H1 (cell line): ENCODE measurements at regions not wholly inside any gene's neighbourhood (a gene's known extent, or its start where the extent isn't known, plus 50 kb on each side); places are given as distances from the start of the nearest gene placed in this dataset.

Source experiments
- CTCF ChIA-PET: fragments of 300-600 bp; sonication (Branson Sonifier 250); formaldehyde crosslinking; loops from one replicate; lab custom pipeline; 2021; ENCODE audit not compliant: partially characterized antibody; lab: Charles Lee
- POLR2A ChIA-PET: fragments of 300-600 bp; sonication (Branson Sonifier 250); formaldehyde crosslinking; loops from one replicate; lab custom pipeline; 2021; ENCODE audit warnings: inconsistent platforms; ENCODE audit not compliant: partially characterized antibody; lab: Charles Lee
- DNase-seq, 2 experiments: peaks; one replicate each; pipeline versions ENCODE4 v3.0.0 to v3.0.0-alpha.2; 2010 to 2022; ENCODE audit warnings: low spot score in 2 of 2, low read depth in 1 of 2, mixed read lengths in 1 of 2
- FAIRE-seq: peaks from 2 replicates; lab custom pipeline; 2011; peaks lifted over from hg19 to GRCh38; lab: Jason Lieb, UNC
- H2AFZ ChIP-seq: 2 replicates; pipeline ENCODE4 v1.8.1; 2012; ENCODE audit warnings: low read length, inconsistent platforms
- H2AK5ac ChIP-seq: 2 replicates; pipeline ENCODE4 v1.6.1; 2013; ENCODE audit warnings: low read depth, low read length
- H2BK120ac ChIP-seq: replicated peaks from 2 replicates; pipeline ENCODE3; 2013; ENCODE audit warnings: low read depth, low read length, inconsistent platforms
- H2BK12ac ChIP-seq: 2 replicates; pipeline ENCODE4 v1.6.1; 2013; ENCODE audit warnings: low read depth, low read length
- H2BK15ac ChIP-seq: 2 replicates; pipeline ENCODE4 v1.6.1; 2013; ENCODE audit warnings: low read length
- H2BK20ac ChIP-seq: 2 replicates; pipeline ENCODE4 v1.6.1; 2013; ENCODE audit warnings: low read length
- H2BK5ac ChIP-seq: 2 replicates; pipeline ENCODE4 v1.6.1; 2013; ENCODE audit warnings: low read depth, low read length
- H3K14ac ChIP-seq: 2 replicates; pipeline ENCODE4 v1.6.1; 2013; ENCODE audit warnings: inconsistent platforms; ENCODE audit not compliant: insufficient read length
- H3K18ac ChIP-seq: 2 replicates; pipeline ENCODE4 v1.6.1; 2013; ENCODE audit warnings: low read length; ENCODE audit errors: extremely low read depth
- H3K23ac ChIP-seq: 2 replicates; pipeline ENCODE4 v1.6.1; 2013; ENCODE audit warnings: inconsistent platforms; ENCODE audit not compliant: insufficient read length
- H3K23me2 ChIP-seq: 2 replicates; pipeline ENCODE4 v1.6.1; 2013; ENCODE audit warnings: low read depth, low read length
- H3K27ac ChIP-seq: 2 replicates; pipeline ENCODE4 v1.6.1; 2011; ENCODE audit warnings: low read depth, low read length, inconsistent platforms
- H3K27me3 ChIP-seq, 4 experiments: replicated peaks in 1 of 4; 1 replicate in 1 of 4; 2 replicates in 3 of 4; pipeline versions ENCODE4 v1.6.1 to v1.8.1; 2011 to 2013; ENCODE audit warnings: low read length in 3 of 4, mild to moderate bottlenecking in 3 of 4, inconsistent platforms in 2 of 4, mixed read lengths in 2 of 4, moderate library complexity in 1 of 4; ENCODE audit not compliant: control insufficient read depth in 3 of 4, insufficient read depth in 3 of 4; ENCODE audit errors: extremely low read depth in 1 of 4
- H3K36me3 ChIP-seq, 4 experiments: 2 replicates each; pipeline versions ENCODE4 v1.6.1 to v1.8.1; 2011 to 2013; ENCODE audit warnings: mild to moderate bottlenecking in 4 of 4, low read length in 3 of 4, moderate library complexity in 2 of 4, control low read depth in 1 of 4, inconsistent platforms in 1 of 4; ENCODE audit not compliant: insufficient read depth in 4 of 4, control insufficient read depth in 2 of 4
- H3K4ac ChIP-seq: replicated peaks from 2 replicates; pipeline ENCODE3; 2013; ENCODE audit warnings: low read length, low read depth, mixed read lengths, inconsistent platforms; ENCODE audit not compliant: insufficient read length
- H3K4me1 ChIP-seq, 4 experiments: replicated peaks in 1 of 4; 1 replicate in 1 of 4; 2 replicates in 3 of 4; pipeline versions ENCODE4 v1.6.1 to v1.8.1; 2011 to 2013; ENCODE audit warnings: low read length in 3 of 4, inconsistent platforms in 2 of 4, mixed read lengths in 1 of 4; ENCODE audit not compliant: insufficient read depth in 4 of 4, control insufficient read depth in 3 of 4
- H3K4me2 ChIP-seq, 2 experiments: 2 replicates each; pipeline versions ENCODE4 v1.6.1 to v1.8.1; 2011 to 2013; ENCODE audit warnings: low read depth in 2 of 2, low read length in 2 of 2, control low read depth in 1 of 2, inconsistent platforms in 1 of 2, mild to moderate bottlenecking in 1 of 2; ENCODE audit not compliant: insufficient read depth in 1 of 2
- H3K4me3 ChIP-seq, 4 experiments: fragments of 200-600, 300-600 bp in 1 of 4; sonication (generic), shearing (Covaris generic), sonication (Bioruptor Twin) in 1 of 4; 2 replicates each; pipeline versions ENCODE4 v1.5.1 to v1.8.1; 2011 to 2016; ENCODE audit warnings: low read length in 4 of 4, low read depth in 3 of 4, control low read depth in 2 of 4, inconsistent platforms in 2 of 4, mild to moderate bottlenecking in 2 of 4, mixed read lengths in 1 of 4, moderate library complexity in 1 of 4; ENCODE audit not compliant: insufficient read depth in 2 of 4; ENCODE audit errors: extremely low read depth in 1 of 4
- H3K56ac ChIP-seq: replicated peaks from 2 replicates; pipeline ENCODE3; 2013; ENCODE audit warnings: low read depth, mild to moderate bottlenecking, mixed read lengths, low read length, inconsistent platforms; ENCODE audit not compliant: insufficient read length
- H3K79me1 ChIP-seq: 2 replicates; pipeline ENCODE4 v1.6.1; 2013; ENCODE audit warnings: low read depth, low read length, control low read depth
- H3K79me2 ChIP-seq, 2 experiments: 2 replicates each; pipeline versions ENCODE4 v1.6.1 to v1.8.1; 2012 to 2013; ENCODE audit warnings: low read length in 2 of 2, mild to moderate bottlenecking in 2 of 2, inconsistent platforms in 1 of 2; ENCODE audit not compliant: insufficient read depth in 2 of 2, control insufficient read depth in 1 of 2
- H3K9ac ChIP-seq, 4 experiments: replicated peaks in 1 of 4; 1 replicate in 1 of 4; 2 replicates in 3 of 4; pipeline versions ENCODE4 v1.6.1 to v1.8.1; 2011 to 2013; ENCODE audit warnings: low read depth in 3 of 4, low read length in 3 of 4, control low read depth in 2 of 4, mild to moderate bottlenecking in 2 of 4, moderate library complexity in 2 of 4, inconsistent platforms in 1 of 4; ENCODE audit errors: extremely low read depth in 1 of 4
- H3K9me3 ChIP-seq, 2 experiments: 2 replicates each; pipeline versions ENCODE4 v1.6.1 to v1.8.1; 2012 to 2013; ENCODE audit warnings: mild to moderate bottlenecking in 2 of 2, moderate library complexity in 2 of 2, control low read depth in 1 of 2, inconsistent platforms in 1 of 2, low read depth in 1 of 2, low read length in 1 of 2, mixed read lengths in 1 of 2; ENCODE audit not compliant: insufficient read depth in 2 of 2
- H4K20me1 ChIP-seq, 2 experiments: replicated peaks in 1 of 2; 2 replicates each; pipeline versions ENCODE3 to v1.8.1; 2011 to 2013; ENCODE audit warnings: inconsistent platforms in 2 of 2, low read length in 2 of 2, mild to moderate bottlenecking in 1 of 2; ENCODE audit not compliant: insufficient read depth in 2 of 2, control insufficient read depth in 1 of 2
- H4K5ac ChIP-seq: 2 replicates; pipeline ENCODE4 v1.6.1; 2013; ENCODE audit warnings: low read length, low read depth, mixed read lengths, inconsistent platforms; ENCODE audit not compliant: insufficient read length
- H4K8ac ChIP-seq: 2 replicates; pipeline ENCODE4 v1.8.0; 2013; ENCODE audit warnings: mild to moderate bottlenecking, moderate library complexity, low read length, inconsistent platforms; ENCODE audit not compliant: insufficient read depth; ENCODE audit errors: extremely low read depth
- H4K91ac ChIP-seq: replicated peaks from 2 replicates; pipeline ENCODE3; 2013; ENCODE audit warnings: low read length, mixed read lengths, inconsistent platforms; ENCODE audit not compliant: insufficient read length
- EP300 ChIP-seq, 2 experiments: IDR thresholded peaks; 1 replicate in 1 of 2; 2 replicates in 1 of 2; pipeline ENCODE4 v1.6.1; 2011 to 2012; ENCODE audit warnings: low read depth in 2 of 2, low read length in 2 of 2, mild to moderate bottlenecking in 2 of 2, borderline replicate concordance in 1 of 2, inconsistent platforms in 1 of 2, moderate library complexity in 1 of 2
- JUND ChIP-seq: IDR thresholded peaks from 2 replicates; pipeline ENCODE4 v1.6.1; 2011; ENCODE audit warnings: mild to moderate bottlenecking, improper control_type of control experiment, low read length
- RFX5 ChIP-seq: IDR thresholded peaks from 2 replicates; pipeline ENCODE4 v1.6.1; 2011; ENCODE audit warnings: low read depth, low read length, improper control_type of control experiment, borderline replicate concordance
- RXRA ChIP-seq: IDR thresholded peaks from 2 replicates; pipeline ENCODE4 v1.6.1; 2011; ENCODE audit warnings: low read depth, mild to moderate bottlenecking, low read length, moderate library complexity; ENCODE audit not compliant: insufficient read depth
- SRF ChIP-seq: IDR thresholded peaks from 2 replicates; pipeline ENCODE4 v1.6.1; 2011; ENCODE audit warnings: mild to moderate bottlenecking, low read depth, low read length, moderate library complexity
- TAF7 ChIP-seq: optimal IDR thresholded peaks from 2 replicates; pipeline ENCODE3; 2011; ENCODE audit warnings: low read depth, mild to moderate bottlenecking, inconsistent platforms, low read length, moderate library complexity, borderline replicate concordance
- TCF12 ChIP-seq: IDR thresholded peaks from 2 replicates; pipeline ENCODE4 v1.6.1; 2011; ENCODE audit warnings: low read depth, mild to moderate bottlenecking, low read length
- YY1 ChIP-seq: IDR thresholded peaks from 2 replicates; pipeline ENCODE4 v1.6.1; 2011; ENCODE audit warnings: low read depth, mild to moderate bottlenecking, low read length
- ZNF274 ChIP-seq: IDR thresholded peaks from 2 replicates; pipeline ENCODE4 v1.7.0; 2012; ENCODE audit warnings: low read length, borderline replicate concordance; ENCODE audit errors: extremely low read depth
- WGBS, 2 experiments: shearing (Covaris generic) in 1 of 2; methylation state at CpG; one replicate each; pipeline versions ENCODE4 v1.1.6 to v1.1.7; 2013 to 2015; ENCODE audit warnings: low lambda C conversion rate in 2 of 2, mixed read lengths in 2 of 2, inconsistent platforms in 1 of 2, low coverage in 1 of 2, missing lambda C conversion rate in 1 of 2; ENCODE audit not compliant: insufficient replicate concordance in 2 of 2, insufficient coverage in 1 of 2, insufficient read length in 1 of 2; ENCODE audit errors: extremely low coverage in 1 of 2, missing lambda C conversion rate in 1 of 2; 5-methylcytosine and 5-hydroxymethylcytosine counted together
- TF ChIP-seq, protein P1 (sequence below): IDR thresholded peaks from 2 replicates; pipeline ENCODE4 v1.6.1; 2012; ENCODE audit warnings: inconsistent platforms

DNA sequence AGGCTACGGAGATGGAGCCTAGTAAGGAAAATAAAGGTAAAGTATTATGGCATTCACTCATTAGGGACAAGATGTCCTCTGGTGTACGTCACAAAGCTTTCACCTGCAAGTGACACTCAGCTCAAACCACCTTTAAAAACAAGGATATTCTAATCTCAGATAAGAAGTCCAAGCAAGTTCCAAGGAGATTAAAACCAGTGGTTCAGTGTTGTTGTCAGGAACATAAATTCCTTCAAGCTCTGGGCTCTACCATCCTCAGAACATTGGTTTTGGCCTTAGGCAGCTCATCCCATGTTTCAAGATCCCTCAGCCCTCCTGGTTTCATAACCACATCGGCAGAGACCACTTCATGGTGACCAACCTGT lies 116.5 kb downstream of the LY86 start:
- Histone ChIP-seq H3K56ac (no peak overlapping the region), H3K79me1 (no peaks in the 10 kb centered on the region), H3K18ac (no peak overlapping the region), H2BK5ac (no peak overlapping the region), H3K27ac (no peak overlapping the region), H2AK5ac (no peak overlapping the region), H2BK12ac (no peak overlapping the region), H4K8ac (no peak overlapping the region), H3K23ac (no peak overlapping the region), H3K9me3 (no peaks in the 10 kb centered on the region), H3K4me2 (no peak overlapping the region), H4K5ac (no peak overlapping the region), H3K27me3 (no peaks in the 10 kb centered on the region), H4K20me1 (no peaks in the 10 kb centered on the region), H3K4ac (no peak overlapping the region), H3K4me1 (peaks cover 0 to 3% (median 0%) of the 10 kb centered on the region in 4 experiments; a peak in 2 of 7 replicates), H2BK20ac (no peak overlapping the region), H3K14ac (no peak overlapping the region), H2AFZ (no peak overlapping the region), H3K4me3 (no peak overlapping the region), H3K79me2 (no peaks in the 10 kb centered on the region), H2BK120ac (no peak overlapping the region), H3K23me2 (no peaks in the 10 kb centered on the region), H3K9ac (no peak overlapping the region), H2BK15ac (no peak overlapping the region), H3K36me3 (no peaks in the 10 kb centered on the region), H4K91ac (no peak overlapping the region)
- no peak for DNase-seq
- TF ChIP-seq YY1 (no peak), RFX5 (no peak), TCF12 (no peak), EP300 (IDR thresholded peaks at IDR 0.05; ENCODE audit: borderline replicate concordance in 1 of 2, low read depth in 2 of 2, low read length in 2 of 2) (no peak), TAF7 (no peak), SRF (no peak), JUND (no peak), RXRA (no peak), ZNF274 (no peak)
- TF ChIP-seq, protein P1, sequence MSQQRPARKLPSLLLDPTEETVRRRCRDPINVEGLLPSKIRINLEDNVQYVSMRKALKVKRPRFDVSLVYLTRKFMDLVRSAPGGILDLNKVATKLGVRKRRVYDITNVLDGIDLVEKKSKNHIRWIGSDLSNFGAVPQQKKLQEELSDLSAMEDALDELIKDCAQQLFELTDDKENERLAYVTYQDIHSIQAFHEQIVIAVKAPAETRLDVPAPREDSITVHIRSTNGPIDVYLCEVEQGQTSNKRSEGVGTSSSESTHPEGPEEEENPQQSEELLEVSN: no peak
- no peak for FAIRE-seq
- WGBS, 2 experiments: 91% methylated on average over 3 of the region's 3 CpGs; no CpG with 5 or more reads in 1 of the 2 experiments
- ChIA-PET CTCF (interaction anchor here (0.7 to 3.0 kb wide), 6 partner anchors 8 to 30 kb away, joined by 3 to 15 read pairs (median 6); no protein-coding TSS in a partner anchor), POLR2A (no interaction called here)
